SK-N-SH (cell line): ENCODE measurements at regions not wholly inside any gene's neighbourhood (a gene's known extent, or its start where the extent isn't known, plus 50 kb on each side); places are given as distances from the start of the nearest gene placed in this dataset.

Experiments
- CTCF ChIA-PET: fragments of 300-600, 350-600 bp; formaldehyde crosslinking; extraction: SDS; loops from one replicate; lab custom pipeline; 2021; lab: Yijun Ruan, JAX
- POLR2A ChIA-PET: fragments of 350-600 bp; sonication (Branson Sonifier 250); formaldehyde crosslinking; extraction: SDS; loops from one replicate; lab custom pipeline; 2020; ENCODE audit warnings: antibody characterized with exemption, inconsistent platforms; lab: Yijun Ruan, JAX
- DNase-seq: peaks from one replicate; pipeline ENCODE4 v3.0.0; 2012
- H2AFZ ChIP-seq: fragments of 200-600 bp; sonication (generic); 2 replicates; pipeline ENCODE4 v1.8.1; 2016; ENCODE audit warnings: antibody characterized with exemption, mild to moderate bottlenecking, low read depth
- H3F3A ChIP-seq: fragments of 200-600 bp; sonication (generic); replicated peaks from 2 replicates; pipeline ENCODE3; 2016; ENCODE audit warnings: antibody characterized with exemption, mild to moderate bottlenecking; ENCODE audit not compliant: insufficient read depth
- H3K27ac ChIP-seq, 2 experiments: fragments of 200-500 bp in 1 of 2; fragments of 200-600 bp in 1 of 2; sonication (Bioruptor generic) in 1 of 2; sonication (generic), shearing (Covaris generic) in 1 of 2; 2 replicates each; pipeline versions ENCODE4 v1.5.1 to v1.6.1; 2014 to 2016; ENCODE audit warnings: low read depth in 2 of 2, inconsistent platforms in 1 of 2, low read length in 1 of 2, mild to moderate bottlenecking in 1 of 2, mixed read lengths in 1 of 2
- H3K27me3 ChIP-seq: fragments of 200-600 bp; sonication (generic), shearing (Covaris generic); 2 replicates; pipeline ENCODE4 v1.6.1; 2016; ENCODE audit warnings: mixed run types; ENCODE audit not compliant: insufficient read depth
- H3K36me3 ChIP-seq, 2 experiments: fragments of 200-500 bp in 1 of 2; fragments of 200-600 bp in 1 of 2; sonication (Bioruptor generic) in 1 of 2; sonication (generic) in 1 of 2; replicated peaks in 1 of 2; 2 replicates each; pipeline versions ENCODE3 to v1.5.1; 2014 to 2016; ENCODE audit warnings: low read length in 1 of 2, mild to moderate bottlenecking in 1 of 2; ENCODE audit not compliant: insufficient read depth in 2 of 2, control insufficient read depth in 1 of 2
- H3K4me1 ChIP-seq, 2 experiments: fragments of 200-500 bp in 1 of 2; fragments of 200-600 bp in 1 of 2; sonication (Bioruptor generic) in 1 of 2; sonication (generic), shearing (Covaris generic) in 1 of 2; 2 replicates each; pipeline versions ENCODE4 v1.5.1 to v1.6.1; 2014 to 2016; ENCODE audit warnings: low read depth in 1 of 2, low read length in 1 of 2, mixed run types in 1 of 2; ENCODE audit not compliant: insufficient read depth in 2 of 2, control insufficient read depth in 1 of 2
- H3K4me2 ChIP-seq: fragments of 200-600 bp; sonication (generic), shearing (Covaris generic); 2 replicates; pipeline ENCODE4 v1.6.1; 2017; ENCODE audit warnings: mixed run types
- H3K4me3 ChIP-seq, 2 experiments: fragments of 200-500 bp in 1 of 2; fragments of 200-600 bp in 1 of 2; sonication (Bioruptor generic) in 1 of 2; sonication (generic), shearing (Covaris generic) in 1 of 2; 2 replicates each; pipeline versions ENCODE4 v1.5.1 to v1.8.1; 2014 to 2016; ENCODE audit warnings: low read depth in 2 of 2, inconsistent platforms in 1 of 2, low read length in 1 of 2, mild to moderate bottlenecking in 1 of 2, mixed read lengths in 1 of 2, moderate library complexity in 1 of 2
- H3K79me2 ChIP-seq: fragments of 200-600 bp; sonication (generic); 2 replicates; pipeline ENCODE4 v1.8.1; 2017; ENCODE audit warnings: mild to moderate bottlenecking; ENCODE audit not compliant: insufficient read depth
- H3K9ac ChIP-seq: fragments of 200-600 bp; sonication (generic); 2 replicates; pipeline ENCODE4 v1.6.1; 2017; ENCODE audit warnings: mixed run types
- H3K9me2 ChIP-seq: fragments of 200-600 bp; sonication (generic); 2 replicates; pipeline ENCODE4 v1.6.1; 2017; ENCODE audit warnings: mixed run types
- H3K9me3 ChIP-seq: fragments of 200-600 bp; sonication (generic); 2 replicates; pipeline ENCODE4 v1.6.1; 2017; ENCODE audit warnings: mixed run types, mild to moderate bottlenecking, moderate library complexity
- H4K20me1 ChIP-seq: fragments of 200-600 bp; sonication (generic); 2 replicates; pipeline ENCODE4 v1.6.1; 2017; ENCODE audit warnings: mild to moderate bottlenecking, mixed run types; ENCODE audit not compliant: insufficient read depth
- CHD2 ChIP-seq: fragments of 150-350 bp; IDR thresholded peaks from 2 replicates; pipeline ENCODE4 v1.6.1; 2018; ENCODE audit warnings: low read length; ENCODE audit not compliant: partially characterized antibody
- ELF1 ChIP-seq: IDR thresholded peaks from 2 replicates; pipeline ENCODE4 v1.4.0; 2012
- EP300 ChIP-seq, 2 experiments: IDR thresholded peaks; 2 replicates each; pipeline versions ENCODE4 v1.4.0 to v1.6.1; 2012; ENCODE audit warnings: borderline replicate concordance in 1 of 2, low read depth in 1 of 2, low read length in 1 of 2
- FOXJ3 ChIP-seq: sonication (generic); formaldehyde crosslinking; IDR thresholded peaks from 2 replicates; pipeline ENCODE4 v1.5.1; 2020; ENCODE audit warnings: mild to moderate bottlenecking, missing genetic modification reagents
- GABPA ChIP-seq: IDR thresholded peaks from 2 replicates; pipeline ENCODE4 v1.4.0; 2012; ENCODE audit warnings: low read depth, mild to moderate bottlenecking
- IRF3 ChIP-seq: fragments of 150-350 bp; IDR thresholded peaks from 2 replicates; pipeline ENCODE4 v1.6.1; 2016; ENCODE audit warnings: mild to moderate bottlenecking, low read depth, low read length
- JUND ChIP-seq: IDR thresholded peaks from 2 replicates; pipeline ENCODE4 v1.4.0; 2012
- MEF2A ChIP-seq: IDR thresholded peaks from 2 replicates; pipeline ENCODE4 v1.4.0; 2012; ENCODE audit warnings: low read depth, borderline replicate concordance
- MXI1 ChIP-seq: IDR thresholded peaks from 2 replicates; pipeline ENCODE4 v1.6.1; 2012; ENCODE audit warnings: mild to moderate bottlenecking, low read depth, low read length, improper control_type of control experiment
- NRF1 ChIP-seq: IDR thresholded peaks from 2 replicates; pipeline ENCODE4 v1.6.1; 2012; ENCODE audit warnings: low read depth, mild to moderate bottlenecking, low read length
- PBX3 ChIP-seq: IDR thresholded peaks from 2 replicates; pipeline ENCODE4; 2012
- RCOR1 ChIP-seq: fragments of 150-350 bp; IDR thresholded peaks from 2 replicates; pipeline ENCODE4 v1.6.1; 2017; ENCODE audit warnings: antibody characterized with exemption, low read length
- REST ChIP-seq: IDR thresholded peaks from 2 replicates; pipeline ENCODE4 v1.6.1; 2012; ENCODE audit warnings: mild to moderate bottlenecking, low read depth, low read length, moderate library complexity
- RXRA ChIP-seq: IDR thresholded peaks from 2 replicates; pipeline ENCODE4 v1.4.0; 2012; ENCODE audit warnings: low read depth, mild to moderate bottlenecking, borderline replicate concordance
- TCF12 ChIP-seq: IDR thresholded peaks from 2 replicates; pipeline ENCODE4 v1.4.0; 2012
- TEAD4 ChIP-seq: IDR thresholded peaks from 2 replicates; pipeline ENCODE4 v1.4.0; 2012; ENCODE audit warnings: mild to moderate bottlenecking, borderline replicate concordance; ENCODE audit not compliant: insufficient read depth
- USF1 ChIP-seq: IDR thresholded peaks from 2 replicates; pipeline ENCODE4 v1.4.0; 2012; ENCODE audit warnings: low read depth, borderline replicate concordance
- YY1 ChIP-seq: IDR thresholded peaks from 2 replicates; pipeline ENCODE4 v1.4.0; 2012; ENCODE audit warnings: low read depth, mild to moderate bottlenecking
- ZBTB33 ChIP-seq: IDR thresholded peaks from 2 replicates; pipeline ENCODE4 v1.4.0; 2012; ENCODE audit warnings: low read depth, borderline replicate concordance
- WGBS: methylation state at CpG from one replicate; pipeline ENCODE4 v1.1.6; 2017; ENCODE audit warnings: low lambda C conversion rate; 5-methylcytosine and 5-hydroxymethylcytosine counted together

- TF ChIP-seq REST (no peak), GABPA (no peak)
Measured at GRCh38 chr18:70523792-70524182, 234.9 kb downstream of the SOCS6 start (continued).

GRCh38 chr18:70523035-70523791, 234.4 kb downstream of the SOCS6 start:
- Histone ChIP-seq H3K9ac (no peak overlapping the region), H3K36me3 (peaks cover 0 to 4% of the 10 kb centered on the region in 2 experiments), H3K4me3 (no peak overlapping the region), H3F3A (no peaks in the 10 kb centered on the region), H4K20me1 (no peaks in the 10 kb centered on the region), H3K9me3 (no peaks in the 10 kb centered on the region), H3K4me1 (peaks cover 0 to 5% of the 10 kb centered on the region in 2 experiments; a peak in 2 of 4 replicates), H3K27me3 (no peaks in the 10 kb centered on the region; the same call in 1 of the 2 replicates), H2AFZ (no peak overlapping the region), H3K79me2 (no peaks in the 10 kb centered on the region), H3K9me2 (no peaks in the 10 kb centered on the region), H3K27ac (no peak overlapping the region), H3K4me2 (no peak overlapping the region)
- no peak for DNase-seq
- POLR2A ChIA-PET = no interaction called here
- 47% methylated on average over 7 of the region's 7 CpGs for WGBS
- TF ChIP-seq USF1 = no peak
- no peak for TF ChIP-seq NRF1
- TF ChIP-seq TEAD4 = no peak
- no peak for TF ChIP-seq RXRA
- no peak for TF ChIP-seq ZBTB33
- TF ChIP-seq MEF2A = no peak
- no peak for TF ChIP-seq MXI1
- no peak for TF ChIP-seq REST
- no peak for TF ChIP-seq PBX3
- no peak for TF ChIP-seq JUND
- TF ChIP-seq RCOR1 = no peak
- TF ChIP-seq FOXJ3 (CRISPR knock-in tag) = no peak
- TF ChIP-seq CHD2 = no peak
- TF ChIP-seq EP300 (IDR thresholded peaks at IDR 0.05; ENCODE audit: borderline replicate concordance in 1 of 2, low read depth in 1 of 2, low read length in 1 of 2) = no peak
- no peak for TF ChIP-seq IRF3
- no peak for TF ChIP-seq ELF1
- TF ChIP-seq YY1 = no peak
- no peak for TF ChIP-seq TCF12
- CTCF ChIA-PET = no interaction called here
